Small intestine (tissue), 7 donors: ENCODE measurements at regions not wholly inside any gene's neighbourhood (a gene's known extent, or its start where the extent isn't known, plus 50 kb on each side); places are given as distances from the start of the nearest gene placed in this dataset.

ENCODE experiments used
- DNase-seq, 2 donors: peaks; one replicate each; pipeline versions ENCODE4 v3.0.0 to v3.0.0-alpha.2; 2013
- FAIRE-seq: peaks from 2 replicates; lab custom pipeline; 2012; peaks lifted over from hg19 to GRCh38; lab: Jason Lieb, UNC
- H3K27ac ChIP-seq, 3 donors: one replicate each; pipeline ENCODE4 v1.5.1; 2013; ENCODE audit warnings: low read length in 2 of 3, mild to moderate bottlenecking in 2 of 3, control low read depth in 1 of 3, inconsistent platforms in 1 of 3, low read depth in 1 of 3, moderate library complexity in 1 of 3
- H3K27me3 ChIP-seq, 3 donors: one replicate each; pipeline ENCODE4 v1.6.1; 2013; ENCODE audit warnings: low read length in 3 of 3, inconsistent platforms in 1 of 3; ENCODE audit not compliant: control insufficient read depth in 3 of 3, insufficient read depth in 3 of 3
- H3K36me3 ChIP-seq, 3 donors: one replicate each; pipeline ENCODE4 v1.6.1; 2013; ENCODE audit warnings: low read length in 3 of 3, inconsistent platforms in 1 of 3, low read depth in 1 of 3, mild to moderate bottlenecking in 1 of 3, moderate library complexity in 1 of 3; ENCODE audit not compliant: control insufficient read depth in 3 of 3, insufficient read depth in 2 of 3
- H3K4me1 ChIP-seq, 3 donors: one replicate each; pipeline ENCODE4 v1.6.1; 2013; ENCODE audit warnings: low read length in 2 of 3, inconsistent platforms in 1 of 3, low read depth in 1 of 3, mild to moderate bottlenecking in 1 of 3, moderate library complexity in 1 of 3; ENCODE audit not compliant: control insufficient read depth in 3 of 3, insufficient read depth in 2 of 3
- H3K4me3 ChIP-seq, 3 donors: one replicate each; pipeline ENCODE4 v1.5.1; 2013; ENCODE audit warnings: low read length in 3 of 3, control low read depth in 1 of 3, inconsistent platforms in 1 of 3, low read depth in 1 of 3, mild to moderate bottlenecking in 1 of 3, moderate library complexity in 1 of 3
- H3K9me3 ChIP-seq, 2 donors: one replicate each; pipeline ENCODE4 v1.6.1; 2013; ENCODE audit warnings: low read depth in 1 of 2, low read length in 1 of 2; ENCODE audit not compliant: control insufficient read depth in 2 of 2, insufficient read depth in 1 of 2
- WGBS, 3 donors: extraction: QIAGEN DNeasy Blood & Tissue Kit; methylation state at CpG; one replicate each; pipeline ENCODE4 v1.1.7; 2013; 5-methylcytosine and 5-hydroxymethylcytosine counted together
- donor health status: healthy with polysubstance abuse.
- donor health status: control.
- donor health status: control.
- donor health status: Bipolar disorder and iron deficiency.
- donor health status: healthy.

DNA sequence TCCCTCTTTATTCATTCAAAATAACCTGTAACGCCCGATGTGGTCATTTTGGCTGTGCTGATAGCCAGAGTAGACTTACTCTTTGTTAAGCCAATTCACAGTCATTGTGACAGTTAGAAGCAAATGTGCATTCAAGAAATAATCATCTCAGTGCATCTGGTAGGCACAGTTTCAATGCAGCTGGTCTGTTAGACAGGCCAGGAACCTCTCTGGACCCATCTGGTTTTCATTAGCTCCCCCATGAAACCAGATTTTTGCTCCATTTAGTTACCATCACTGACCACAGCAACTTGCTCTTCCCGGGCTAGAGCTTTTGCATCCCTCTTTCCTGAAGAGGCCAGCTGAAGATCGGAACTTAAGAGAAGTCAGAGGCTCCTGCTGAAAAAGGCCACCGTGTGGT is 284.2 kb downstream of the NSG2 start:
- 59 to 66% (median 63%) methylated on average over 5 of the region's 5 CpGs for WGBS, 3 donors
- Histone ChIP-seq H3K4me3 (no peak overlapping the region), H3K27ac (no peak overlapping the region), H3K36me3 (no peaks in the 10 kb centered on the region), H3K27me3 (peaks cover 0 to 4% (median 2%) of the 10 kb centered on the region in 3 donors), H3K9me3 (no peaks in the 10 kb centered on the region), H3K4me1 (no peaks in the 10 kb centered on the region)
- FAIRE-seq (no peak), DNase-seq (no peak)

DNA sequence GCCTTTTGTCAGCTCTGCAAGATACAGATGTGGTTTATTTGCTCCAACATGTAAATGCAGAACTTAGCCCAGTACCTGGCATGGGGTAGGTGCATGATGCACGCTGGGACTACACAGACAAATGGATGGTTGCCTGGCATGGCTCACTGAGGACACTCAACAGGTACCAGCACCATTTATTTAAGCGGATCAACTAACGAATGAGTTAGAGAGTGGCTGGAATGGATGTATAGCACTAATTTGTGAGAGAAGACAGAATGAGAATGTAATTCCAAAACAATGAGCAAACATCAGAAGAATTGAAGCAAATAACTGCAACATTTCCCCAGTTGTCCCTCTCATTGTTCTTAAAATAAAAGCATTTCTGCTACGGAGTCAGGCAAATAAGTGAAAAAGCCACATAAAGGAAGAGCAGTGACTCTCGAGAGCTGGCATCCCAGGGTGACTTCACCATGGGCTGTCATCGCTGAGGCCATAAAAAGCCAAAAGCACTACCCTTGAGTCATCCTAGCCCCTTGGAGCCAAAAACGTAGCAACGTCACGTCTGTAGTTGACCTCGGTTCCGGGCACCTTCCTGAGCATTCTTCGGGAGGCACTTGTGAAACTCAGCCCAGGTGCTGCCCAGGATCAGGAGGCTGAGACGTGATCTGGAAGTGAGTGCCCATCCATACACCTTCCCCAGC is 290.3 kb downstream of the NSG2 start:
- peaks cover 0 to 9% (median 3%) of the 10 kb centered on the region in 3 donors for H3K27me3 ChIP-seq
- H3K4me3 ChIP-seq = no peak overlapping the region
- no peaks in the 10 kb centered on the region for H3K36me3 ChIP-seq
- WGBS, 3 donors = 80 to 84% (median 83%) methylated on average over 13 of the region's 13 CpGs
- no peaks in the 10 kb centered on the region for H3K9me3 ChIP-seq
- DNase-seq (no peak), FAIRE-seq (no peak)
- H3K4me1 ChIP-seq = peaks cover 0 to 5% (median 0%) of the 10 kb centered on the region in 3 donors
- no peak overlapping the region for H3K27ac ChIP-seq

DNA sequence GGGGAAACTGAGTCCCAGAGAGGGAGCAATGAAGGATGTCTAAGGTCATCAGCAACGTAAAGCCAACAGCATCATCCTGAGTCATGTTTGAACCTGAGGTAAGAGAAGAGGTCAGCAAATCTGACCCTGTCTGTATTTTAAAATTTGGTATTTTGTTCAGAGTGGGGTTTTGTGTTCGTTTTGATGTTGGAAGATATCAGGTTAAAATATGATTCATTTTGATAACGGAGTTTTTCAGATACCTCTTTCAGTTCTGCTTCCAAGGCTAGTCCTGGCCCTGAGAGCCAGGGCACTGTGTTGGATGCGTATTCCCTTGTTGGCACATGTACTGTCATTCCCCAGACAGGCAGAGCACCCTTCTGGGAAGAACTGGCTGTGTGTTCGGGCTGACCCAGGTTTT is 291.0 kb downstream of the NSG2 start:
- no peak for FAIRE-seq
- no peaks in the 10 kb centered on the region for H3K9me3 ChIP-seq

DNA sequence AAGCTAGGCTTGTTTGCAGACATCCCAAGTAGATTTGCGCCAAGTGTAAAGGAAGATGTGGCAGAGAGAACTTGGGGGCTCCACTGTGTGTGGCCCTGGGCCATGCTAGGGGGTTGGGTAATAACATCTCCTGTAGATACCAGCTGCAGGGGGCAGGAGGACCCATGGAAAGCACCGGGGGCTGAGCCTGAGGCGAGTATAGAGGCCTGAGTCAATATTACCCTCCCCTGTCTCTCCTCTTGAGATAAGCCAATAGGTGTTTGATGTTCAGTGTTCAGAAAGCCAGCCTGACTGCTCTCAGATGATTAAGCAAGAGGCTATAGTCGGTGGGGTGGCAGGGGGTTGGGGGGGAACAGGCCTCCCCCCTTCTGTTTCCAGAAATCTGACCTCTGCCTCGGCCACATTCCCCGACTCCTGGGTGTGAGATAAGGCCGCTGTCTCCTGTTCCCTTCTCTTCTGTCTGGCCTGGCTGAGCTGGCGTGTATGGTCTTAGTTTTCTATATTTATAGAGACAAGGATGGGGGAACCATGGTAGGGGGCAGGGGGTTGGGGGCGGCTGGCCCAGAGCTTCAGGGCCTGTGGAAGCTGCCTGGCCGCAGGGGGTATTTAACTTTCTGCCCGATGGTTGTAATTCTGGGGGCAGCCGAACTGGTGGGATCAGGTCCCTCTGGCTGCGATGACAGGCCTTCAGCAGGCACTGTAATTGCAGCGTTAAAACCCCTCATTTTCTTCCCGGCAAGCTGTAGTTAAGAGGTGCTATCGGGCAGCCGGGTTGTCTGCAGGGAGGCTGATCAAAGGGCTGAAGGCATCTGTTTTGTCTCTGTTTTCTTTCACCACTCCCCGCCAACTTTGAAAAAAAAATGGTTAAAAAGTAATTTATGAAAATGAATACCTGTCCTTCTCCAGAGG is 292.0 kb downstream of the NSG2 start:
- Histone ChIP-seq H3K4me1 (peaks cover 0 to 5% (median 0%) of the 10 kb centered on the region in 3 donors), H3K27ac (no peak overlapping the region), H3K27me3 (peaks cover 0 to 9% (median 3%) of the 10 kb centered on the region in 3 donors), H3K9me3 (no peaks in the 10 kb centered on the region), H3K4me3 (no peak overlapping the region), H3K36me3 (no peaks in the 10 kb centered on the region)
- 24 to 30% (median 28%) methylated on average over 17 to 18 of the region's 18 CpGs for WGBS, 3 donors
- DNase-seq = peak in 1 of 2 donors; percentile 31
- no peak for FAIRE-seq

More for the DNA sequence above, 291.0 kb downstream of the NSG2 start:
- H3K27ac ChIP-seq = no peak overlapping the region
- peaks cover 0 to 9% (median 3%) of the 10 kb centered on the region in 3 donors for H3K27me3 ChIP-seq
- H3K4me1 ChIP-seq = peaks cover 0 to 5% (median 0%) of the 10 kb centered on the region in 3 donors
- no peak for DNase-seq
- WGBS, 3 donors = 69 to 79% (median 71%) methylated on average over 5 of the region's 5 CpGs
- H3K4me3 ChIP-seq = no peak overlapping the region
- no peaks in the 10 kb centered on the region for H3K36me3 ChIP-seq

DNA sequence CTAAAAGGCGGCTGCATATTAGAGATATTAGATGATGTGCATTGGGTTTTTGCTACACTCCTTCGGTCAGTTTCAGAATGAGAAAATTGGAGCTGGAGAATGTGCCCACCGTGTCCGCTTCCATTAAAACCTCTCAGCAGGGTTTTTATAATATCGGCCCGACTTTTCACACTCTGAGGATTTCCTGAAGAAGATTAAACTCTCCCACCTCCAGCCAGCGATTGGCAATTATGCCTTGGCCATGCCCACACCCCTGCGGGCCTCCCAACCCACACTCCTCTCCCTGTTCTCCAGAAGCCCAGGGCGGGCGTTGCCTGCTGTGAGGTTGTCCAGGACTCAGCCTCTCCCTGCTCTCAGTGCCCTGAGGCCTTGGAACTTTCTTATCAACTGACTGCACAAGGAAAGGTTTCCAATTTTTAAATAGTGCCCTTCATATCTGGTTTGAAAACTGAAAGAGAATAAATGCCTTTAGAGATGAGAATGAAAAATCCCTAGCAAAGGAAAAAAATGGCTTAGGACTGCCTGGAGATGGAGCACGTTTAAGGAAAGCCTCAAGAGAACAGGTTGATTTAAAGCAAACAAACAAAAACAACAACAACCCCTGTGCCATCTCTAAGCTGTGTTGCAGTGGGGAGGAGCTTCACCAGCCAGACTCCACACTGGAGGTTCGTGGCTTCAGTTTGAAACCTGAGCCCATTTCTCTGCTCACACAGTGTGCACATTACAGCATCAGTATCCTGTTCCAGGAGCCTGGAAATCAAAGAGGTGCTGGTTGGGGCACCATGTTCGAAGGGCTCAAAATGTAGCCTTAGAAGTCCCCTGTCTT is 292.9 kb downstream of the NSG2 start:
- Histone ChIP-seq H3K4me1 (peaks cover 0 to 5% (median 0%) of the 10 kb centered on the region in 3 donors), H3K36me3 (no peaks in the 10 kb centered on the region), H3K4me3 (no peak overlapping the region), H3K27me3 (peaks cover 0 to 9% (median 3%) of the 10 kb centered on the region in 3 donors), H3K27ac (no peak overlapping the region), H3K9me3 (no peaks in the 10 kb centered on the region)
- DNase-seq = peak; percentile 20 to 40
- FAIRE-seq = no peak
- WGBS, 3 donors = 14 to 22% (median 21%) methylated on average over 13 of the region's 13 CpGs

DNA sequence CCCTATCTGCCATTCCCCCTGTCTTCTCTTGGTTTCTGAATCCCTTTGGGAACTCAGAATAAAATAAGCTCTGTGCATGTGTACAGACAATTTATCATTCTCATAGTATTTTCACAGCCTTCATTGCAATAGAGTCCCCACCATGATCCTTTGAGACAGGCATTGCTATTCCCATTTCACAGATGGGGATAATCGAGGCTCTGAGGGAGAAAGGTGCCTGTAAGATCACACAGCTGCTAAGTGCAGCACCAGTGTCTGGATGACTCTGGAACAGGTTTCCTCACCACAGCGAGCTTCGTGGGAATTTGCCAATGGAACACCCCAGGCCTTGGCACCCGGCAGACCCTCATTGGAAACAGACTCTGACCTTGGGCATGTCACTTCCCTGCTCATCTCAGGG is 293.6 kb downstream of the NSG2 start:
- Histone ChIP-seq H3K4me3 (no peak overlapping the region), H3K4me1 (peaks cover 0 to 5% (median 0%) of the 10 kb centered on the region in 3 donors), H3K27me3 (peaks cover 0 to 9% (median 3%) of the 10 kb centered on the region in 3 donors), H3K9me3 (no peaks in the 10 kb centered on the region), H3K36me3 (no peaks in the 10 kb centered on the region), H3K27ac (no peak overlapping the region)
- 87 to 91% (median 88%) methylated on average over 4 of the region's 4 CpGs for WGBS, 3 donors
- no peak for FAIRE-seq
- DNase-seq = no peak

DNA sequence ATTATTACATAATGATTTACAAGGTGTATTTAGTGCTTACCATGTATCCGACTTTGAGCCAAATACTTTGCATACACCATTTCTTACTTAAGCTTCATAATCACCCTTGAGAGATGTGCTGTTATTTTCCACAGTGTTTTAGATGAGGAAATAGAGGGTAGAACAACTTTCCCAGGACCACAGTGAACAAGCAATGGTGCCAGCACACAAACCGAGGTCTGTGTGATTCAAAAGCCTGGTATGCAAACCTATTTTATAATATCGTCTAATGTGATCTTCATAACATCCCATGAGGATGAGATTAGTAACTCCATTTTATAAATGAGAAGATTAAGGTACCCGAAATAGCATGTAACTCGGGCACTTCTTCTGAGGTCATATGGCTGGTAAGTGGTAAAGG is 294.7 kb downstream of the NSG2 start:
- no peaks in the 10 kb centered on the region for H3K36me3 ChIP-seq
- FAIRE-seq = no peak
- H3K4me3 ChIP-seq = no peak overlapping the region
- H3K27me3 ChIP-seq = peaks cover 0 to 9% (median 4%) of the 10 kb centered on the region in 3 donors
- no peak for DNase-seq
- H3K27ac ChIP-seq = no peak overlapping the region
- no peaks in the 10 kb centered on the region for H3K9me3 ChIP-seq
- WGBS, 3 donors = 74 to 80% (median 79%) methylated on average over 5 of the region's 5 CpGs
- H3K4me1 ChIP-seq = peaks cover 0 to 5% (median 0%) of the 10 kb centered on the region in 3 donors

DNA sequence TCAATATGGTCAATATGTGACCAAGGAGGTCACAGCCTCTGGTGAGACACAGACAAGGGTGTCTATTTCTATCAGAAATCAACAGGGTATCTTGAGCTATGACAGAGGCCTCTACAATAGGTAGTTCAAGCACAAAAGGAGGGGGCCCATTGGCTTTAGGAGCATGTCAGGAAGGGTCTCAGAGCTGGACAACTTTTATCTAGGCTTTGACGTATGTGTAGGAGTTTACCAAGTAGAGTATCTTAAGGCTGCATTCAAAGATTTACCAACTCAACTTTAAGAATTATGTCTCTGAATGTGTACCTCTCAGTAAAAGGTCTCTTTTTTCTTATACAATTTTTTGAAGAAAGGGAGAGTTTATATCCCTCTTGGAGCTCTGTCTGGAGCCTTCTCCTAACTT is 297.2 kb downstream of the NSG2 start:
- H3K36me3 ChIP-seq = no peaks in the 10 kb centered on the region
- no peak overlapping the region for H3K4me3 ChIP-seq
- FAIRE-seq (no peak), DNase-seq (no peak)
- H3K9me3 ChIP-seq = no peaks in the 10 kb centered on the region
- no peaks in the 10 kb centered on the region for H3K4me1 ChIP-seq
- 87 to 93% (median 93%) methylated on average over 1 of the region's 1 CpG for WGBS, 3 donors
- peaks cover 0 to 5% (median 0%) of the 10 kb centered on the region in 3 donors for H3K27me3 ChIP-seq
- no peak overlapping the region for H3K27ac ChIP-seq
